Panc1 (cell line): ENCODE measurements at regions not wholly inside any gene's neighbourhood (a gene's known extent, or its start where the extent isn't known, plus 50 kb on each side); places are given as distances from the start of the nearest gene placed in this dataset.

Experiments
- ATAC-seq: fragments of 200-7000 bp; cut with Tn5 transposase; 2 replicates; pipeline ENCODE4 v1.9.1; 2020; ENCODE audit warnings: mild to moderate bottlenecking, moderate library complexity
- BruUV-seq: library from RNA; stranded (reverse); fragments of 400-500 nt; replicated peaks from 2 replicates; lab custom pipeline; 2021; lab: Mats Ljungman, UMichigan
- CTCF ChIA-PET: fragments of 300-600 bp; sonication (Branson Sonifier 250); formaldehyde crosslinking; loops from one replicate; lab custom pipeline; 2022; ENCODE audit warnings: antibody characterized with exemption; lab: Charles Lee
- POLR2A ChIA-PET: fragments of 300-600 bp; sonication (Branson Sonifier 250); formaldehyde crosslinking; loops from one replicate; lab custom pipeline; 2022; ENCODE audit warnings: antibody characterized with exemption; lab: Charles Lee
- DNase-seq: peaks from one replicate; pipeline ENCODE4 v3.0.0-alpha.2; 2010; ENCODE audit warnings: low read depth, low spot score
- H3K27ac ChIP-seq: 2 replicates; pipeline ENCODE4 v1.5.1; 2011; ENCODE audit warnings: mild to moderate bottlenecking, low read length, inconsistent platforms
- H3K27me3 ChIP-seq: fragments of 200-500 bp; sonication (Bioruptor generic); 2 replicates; pipeline ENCODE4 v1.6.0; 2014; ENCODE audit warnings: low read length, inconsistent platforms; ENCODE audit not compliant: control insufficient read depth, insufficient read depth
- H3K36me3 ChIP-seq: fragments of 200-500 bp; sonication (Bioruptor generic); 2 replicates; pipeline ENCODE4 v1.5.1; 2014; ENCODE audit warnings: inconsistent platforms, mild to moderate bottlenecking, low read length, moderate library complexity; ENCODE audit not compliant: control insufficient read depth, insufficient read depth
- H3K4me1 ChIP-seq: 2 replicates; pipeline ENCODE4 v1.5.1; 2011; ENCODE audit warnings: inconsistent platforms, mild to moderate bottlenecking, low read length, moderate library complexity; ENCODE audit not compliant: control insufficient read depth, insufficient read depth
- H3K4me3 ChIP-seq, 2 experiments: 2 replicates each; pipeline ENCODE4 v1.5.1; 2011 to 2012; ENCODE audit warnings: low read depth in 2 of 2, low read length in 2 of 2, mild to moderate bottlenecking in 2 of 2, inconsistent platforms in 1 of 2, moderate library complexity in 1 of 2
- H3K9me3 ChIP-seq: fragments of 200-500 bp; sonication (Bioruptor generic); 2 replicates; pipeline ENCODE4 v1.5.1; 2014; ENCODE audit warnings: low read depth, mild to moderate bottlenecking, inconsistent platforms, low read length, moderate library complexity; ENCODE audit not compliant: control insufficient read depth, insufficient read depth
- POLR2AphosphoS5 ChIP-seq: IDR thresholded peaks from 2 replicates; pipeline ENCODE4 v1.6.1; 2012; ENCODE audit warnings: mild to moderate bottlenecking, low read depth, low read length, moderate library complexity
- SIN3A ChIP-seq: IDR thresholded peaks from 2 replicates; pipeline ENCODE4 v1.6.1; 2012; ENCODE audit warnings: low read depth, mild to moderate bottlenecking, low read length, moderate library complexity, borderline replicate concordance; ENCODE audit not compliant: insufficient read depth
- TCF7L2 ChIP-seq: IDR thresholded peaks from 2 replicates; pipeline ENCODE4 v1.6.1; 2011; ENCODE audit warnings: mild to moderate bottlenecking, low read depth, low read length, inconsistent platforms
- in situ Hi-C: cut with HindIII; loops from 2 replicates; pipeline ENCODE4 v1.10.0; 2016; ENCODE audit warnings: low sequenced_read_pairs, low pct_unique_long_range_greater_than_20kb
- intact Hi-C: fragments of 100-400 bp; cut with micrococcal nuclease; formaldehyde crosslinking; loops from one replicate; pipeline ENCODE4 v1.10.0; 2022; ENCODE audit not compliant: unreplicated experiment
- TF ChIP-seq, protein P1 (sequence below), 2 experiments: IDR thresholded peaks; 2 replicates each; pipeline ENCODE4 v1.6.1; 2011 to 2012; ENCODE audit warnings: low read depth in 2 of 2, control low read depth in 1 of 2, low read length in 1 of 2, mild to moderate bottlenecking in 1 of 2, moderate library complexity in 1 of 2; ENCODE audit not compliant: insufficient read depth in 1 of 2
- TF ChIP-seq, protein P2 (sequence below): fragments of 450-650 bp; IDR thresholded peaks from 2 replicates; pipeline ENCODE4 v1.5.1; 2017; ENCODE audit warnings: mild to moderate bottlenecking

DNA sequence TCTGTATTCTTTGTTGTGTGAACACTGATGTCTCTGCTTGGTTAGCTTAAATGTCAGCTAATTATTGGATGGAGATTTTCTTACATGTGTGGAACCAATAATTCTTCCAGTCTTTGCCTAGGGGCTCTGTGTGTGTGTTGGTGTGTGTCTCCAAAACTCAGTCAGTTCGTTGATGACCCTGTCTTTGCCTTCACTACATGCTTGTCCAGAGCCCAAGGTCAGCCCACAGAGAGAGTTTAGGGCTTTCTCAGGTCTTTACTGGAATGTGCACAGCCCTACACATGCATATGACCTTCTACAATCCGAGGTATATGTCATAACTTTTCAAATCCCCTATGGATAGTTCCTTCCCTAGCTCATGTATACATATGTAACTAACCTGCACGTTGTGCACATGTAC is 74.1 kb upstream of the LDAH start:
- peaks cover 11% of the 10 kb centered on the region for H3K27me3 ChIP-seq
- H3K9me3 ChIP-seq = no peaks in the 10 kb centered on the region
- H3K4me3 ChIP-seq = no peak overlapping the region
- intact Hi-C loops (no loop called here), in situ Hi-C loops (no loop called here)
- H3K27ac ChIP-seq = no peak overlapping the region
- H3K4me1 ChIP-seq = no peaks in the 10 kb centered on the region
- ATAC-seq (no peak), DNase-seq (no peak)
- no peaks in the 10 kb centered on the region for H3K36me3 ChIP-seq
- no TSS peak for BruUV-seq
- TF ChIP-seq, protein P1, sequence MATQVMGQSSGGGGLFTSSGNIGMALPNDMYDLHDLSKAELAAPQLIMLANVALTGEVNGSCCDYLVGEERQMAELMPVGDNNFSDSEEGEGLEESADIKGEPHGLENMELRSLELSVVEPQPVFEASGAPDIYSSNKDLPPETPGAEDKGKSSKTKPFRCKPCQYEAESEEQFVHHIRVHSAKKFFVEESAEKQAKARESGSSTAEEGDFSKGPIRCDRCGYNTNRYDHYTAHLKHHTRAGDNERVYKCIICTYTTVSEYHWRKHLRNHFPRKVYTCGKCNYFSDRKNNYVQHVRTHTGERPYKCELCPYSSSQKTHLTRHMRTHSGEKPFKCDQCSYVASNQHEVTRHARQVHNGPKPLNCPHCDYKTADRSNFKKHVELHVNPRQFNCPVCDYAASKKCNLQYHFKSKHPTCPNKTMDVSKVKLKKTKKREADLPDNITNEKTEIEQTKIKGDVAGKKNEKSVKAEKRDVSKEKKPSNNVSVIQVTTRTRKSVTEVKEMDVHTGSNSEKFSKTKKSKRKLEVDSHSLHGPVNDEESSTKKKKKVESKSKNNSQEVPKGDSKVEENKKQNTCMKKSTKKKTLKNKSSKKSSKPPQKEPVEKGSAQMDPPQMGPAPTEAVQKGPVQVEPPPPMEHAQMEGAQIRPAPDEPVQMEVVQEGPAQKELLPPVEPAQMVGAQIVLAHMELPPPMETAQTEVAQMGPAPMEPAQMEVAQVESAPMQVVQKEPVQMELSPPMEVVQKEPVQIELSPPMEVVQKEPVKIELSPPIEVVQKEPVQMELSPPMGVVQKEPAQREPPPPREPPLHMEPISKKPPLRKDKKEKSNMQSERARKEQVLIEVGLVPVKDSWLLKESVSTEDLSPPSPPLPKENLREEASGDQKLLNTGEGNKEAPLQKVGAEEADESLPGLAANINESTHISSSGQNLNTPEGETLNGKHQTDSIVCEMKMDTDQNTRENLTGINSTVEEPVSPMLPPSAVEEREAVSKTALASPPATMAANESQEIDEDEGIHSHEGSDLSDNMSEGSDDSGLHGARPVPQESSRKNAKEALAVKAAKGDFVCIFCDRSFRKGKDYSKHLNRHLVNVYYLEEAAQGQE (IDR thresholded peaks at IDR 0.05; ENCODE audit: insufficient read depth in 1 of 2, low read depth in 2 of 2, low read length in 1 of 2) = no peak
- TF ChIP-seq TCF7L2 (no peak), POLR2AphosphoS5 (no peak), SIN3A (no peak)
- ChIA-PET POLR2A (no interaction called here), CTCF (no interaction called here)

DNA sequence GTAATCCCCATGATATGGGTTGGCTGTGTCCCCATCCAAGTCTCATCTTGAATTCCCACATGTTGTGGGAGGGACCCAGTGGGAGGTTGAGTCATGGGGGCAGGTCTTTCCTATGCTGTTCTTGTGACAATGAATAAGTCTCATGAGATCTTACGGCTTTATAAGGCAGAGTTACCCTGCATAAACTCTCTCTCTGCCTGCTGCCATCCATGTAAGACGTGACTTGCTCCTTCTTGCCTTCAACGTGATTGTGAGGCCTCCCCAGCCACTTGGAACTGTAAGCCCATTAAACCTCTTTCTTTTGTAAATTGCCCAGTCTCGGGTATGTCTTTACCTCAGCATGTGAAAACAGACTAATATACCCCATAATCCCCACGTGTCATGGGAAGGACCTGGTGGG is 61.9 kb upstream of the LDAH start:
- intact Hi-C loops (no loop called here), in situ Hi-C loops (no loop called here)
- H3K27ac ChIP-seq = no peak overlapping the region
- POLR2A ChIA-PET = no interaction called here
- no peaks in the 10 kb centered on the region for H3K9me3 ChIP-seq
- CTCF ChIA-PET = no interaction called here
- no peak overlapping the region for H3K4me3 ChIP-seq
- TF ChIP-seq TCF7L2 = no peak
- TF ChIP-seq SIN3A = no peak
- TF ChIP-seq, protein P1 (IDR thresholded peaks at IDR 0.05; ENCODE audit: insufficient read depth in 1 of 2, low read depth in 2 of 2, low read length in 1 of 2) = no peak
- TF ChIP-seq, protein P2, sequence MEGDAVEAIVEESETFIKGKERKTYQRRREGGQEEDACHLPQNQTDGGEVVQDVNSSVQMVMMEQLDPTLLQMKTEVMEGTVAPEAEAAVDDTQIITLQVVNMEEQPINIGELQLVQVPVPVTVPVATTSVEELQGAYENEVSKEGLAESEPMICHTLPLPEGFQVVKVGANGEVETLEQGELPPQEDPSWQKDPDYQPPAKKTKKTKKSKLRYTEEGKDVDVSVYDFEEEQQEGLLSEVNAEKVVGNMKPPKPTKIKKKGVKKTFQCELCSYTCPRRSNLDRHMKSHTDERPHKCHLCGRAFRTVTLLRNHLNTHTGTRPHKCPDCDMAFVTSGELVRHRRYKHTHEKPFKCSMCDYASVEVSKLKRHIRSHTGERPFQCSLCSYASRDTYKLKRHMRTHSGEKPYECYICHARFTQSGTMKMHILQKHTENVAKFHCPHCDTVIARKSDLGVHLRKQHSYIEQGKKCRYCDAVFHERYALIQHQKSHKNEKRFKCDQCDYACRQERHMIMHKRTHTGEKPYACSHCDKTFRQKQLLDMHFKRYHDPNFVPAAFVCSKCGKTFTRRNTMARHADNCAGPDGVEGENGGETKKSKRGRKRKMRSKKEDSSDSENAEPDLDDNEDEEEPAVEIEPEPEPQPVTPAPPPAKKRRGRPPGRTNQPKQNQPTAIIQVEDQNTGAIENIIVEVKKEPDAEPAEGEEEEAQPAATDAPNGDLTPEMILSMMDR = no peak
- TF ChIP-seq POLR2AphosphoS5 = no peak
- DNase-seq (no peak), ATAC-seq (no peak)
- H3K27me3 ChIP-seq = no peaks in the 10 kb centered on the region
- BruUV-seq = no TSS peak
- no peaks in the 10 kb centered on the region for H3K4me1 ChIP-seq
- no peaks in the 10 kb centered on the region for H3K36me3 ChIP-seq
